Kidney (tissue), 13 donors: ENCODE measurements at regions not wholly inside any gene's neighbourhood (a gene's known extent, or its start where the extent isn't known, plus 50 kb on each side); places are given as distances from the start of the nearest gene placed in this dataset.

ENCODE experiments used
- DNase-seq, 5 donors: peaks; one replicate each; pipeline ENCODE4 v3.0.0-alpha.2; 2013 to 2020
- FAIRE-seq: peaks from 2 replicates; lab custom pipeline; 2012; peaks lifted over from hg19 to GRCh38; lab: Jason Lieb, UNC
- H3K27ac ChIP-seq, 2 donors: one replicate each; pipeline ENCODE4 v1.7.0; 2013; ENCODE audit warnings: low read depth in 2 of 2, low read length in 2 of 2, inconsistent platforms in 1 of 2
- H3K27me3 ChIP-seq: one replicate; pipeline ENCODE4 v1.7.1; 2013; ENCODE audit warnings: low read length, inconsistent platforms; ENCODE audit not compliant: control insufficient read depth, insufficient read depth
- H3K36me3 ChIP-seq, 3 donors: one replicate each; pipeline versions ENCODE4 v1.7.0 to v1.7.1; 2013; ENCODE audit warnings: low read length in 3 of 3, control low read depth in 1 of 3, inconsistent platforms in 1 of 3; ENCODE audit not compliant: insufficient read depth in 3 of 3, control insufficient read depth in 2 of 3
- H3K4me1 ChIP-seq, 3 donors: one replicate each; pipeline versions ENCODE4 v1.7.0 to v1.7.1; 2013; ENCODE audit warnings: low read length in 3 of 3, inconsistent platforms in 1 of 3, low read depth in 1 of 3; ENCODE audit not compliant: control insufficient read depth in 2 of 3, insufficient read depth in 2 of 3
- H3K4me3 ChIP-seq, 3 donors: one replicate each; pipeline versions ENCODE4 v1.7.0 to v1.8.1; 2013; ENCODE audit warnings: low read length in 3 of 3, control low read depth in 1 of 3, inconsistent platforms in 1 of 3
- H3K9ac ChIP-seq, 3 donors: one replicate each; pipeline versions ENCODE4 v1.7.0 to v1.7.1; 2013; ENCODE audit warnings: low read length in 3 of 3, control low read depth in 1 of 3, inconsistent platforms in 1 of 3
- H3K9me3 ChIP-seq, 3 donors: one replicate each; pipeline versions ENCODE4 v1.7.0 to v1.7.1; 2013; ENCODE audit warnings: low read length in 3 of 3, control low read depth in 1 of 3, inconsistent platforms in 1 of 3; ENCODE audit not compliant: control insufficient read depth in 2 of 3, insufficient read depth in 1 of 3
- intact Hi-C: fragments of 100-400 bp; cut with DNase I; formaldehyde crosslinking; loops from one replicate; pipeline ENCODE4 v1.11.1; 2022
- TF ChIP-seq, protein P1 (sequence below): IDR thresholded peaks from 3 replicates; pipeline ENCODE4 v1.5.1; 2012; ENCODE audit warnings: mild to moderate bottlenecking, moderate library complexity, borderline replicate concordance; ENCODE audit not compliant: insufficient read depth; ENCODE audit errors: extremely low read depth
- donor health status: control.
- donor health status: control.
- donor health status: control.
- donor health status: control.
- donor health status: control.
- donor health status: DM: yes; HTN: yes; CAD: no.
- donor health status: Normal renal cell carcinoma (clear cell type).

DNA sequence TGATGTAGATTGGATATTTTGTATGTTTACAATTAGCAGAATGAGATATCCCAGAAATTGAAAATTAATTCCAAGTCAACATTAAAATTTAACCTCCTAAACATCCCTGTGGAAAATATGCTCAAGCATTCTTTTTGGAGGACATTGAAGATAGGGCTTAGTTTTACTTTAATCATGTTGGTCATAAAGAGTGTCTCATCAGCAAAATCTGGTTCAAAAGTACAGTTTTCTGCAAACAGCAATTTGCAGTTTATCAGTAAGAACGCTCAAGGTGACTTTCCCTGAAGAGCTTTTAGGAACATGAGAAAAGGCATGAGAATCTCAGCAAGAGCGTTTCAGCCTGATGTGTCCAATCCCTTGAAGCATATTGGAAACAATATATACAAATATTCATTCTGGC lies 889.8 kb downstream of the CENPC start:
- Histone ChIP-seq H3K4me3 (no peak overlapping the region), H3K4me1 (no peaks in the 10 kb centered on the region), H3K27ac (no peak overlapping the region), H3K36me3 (no peaks in the 10 kb centered on the region), H3K9ac (no peak overlapping the region), H3K9me3 (no peaks in the 10 kb centered on the region), H3K27me3 (no peaks in the 10 kb centered on the region)
- intact Hi-C loops = no loop called here
- DNase-seq (no peak), FAIRE-seq (no peak)
- TF ChIP-seq, protein P1, sequence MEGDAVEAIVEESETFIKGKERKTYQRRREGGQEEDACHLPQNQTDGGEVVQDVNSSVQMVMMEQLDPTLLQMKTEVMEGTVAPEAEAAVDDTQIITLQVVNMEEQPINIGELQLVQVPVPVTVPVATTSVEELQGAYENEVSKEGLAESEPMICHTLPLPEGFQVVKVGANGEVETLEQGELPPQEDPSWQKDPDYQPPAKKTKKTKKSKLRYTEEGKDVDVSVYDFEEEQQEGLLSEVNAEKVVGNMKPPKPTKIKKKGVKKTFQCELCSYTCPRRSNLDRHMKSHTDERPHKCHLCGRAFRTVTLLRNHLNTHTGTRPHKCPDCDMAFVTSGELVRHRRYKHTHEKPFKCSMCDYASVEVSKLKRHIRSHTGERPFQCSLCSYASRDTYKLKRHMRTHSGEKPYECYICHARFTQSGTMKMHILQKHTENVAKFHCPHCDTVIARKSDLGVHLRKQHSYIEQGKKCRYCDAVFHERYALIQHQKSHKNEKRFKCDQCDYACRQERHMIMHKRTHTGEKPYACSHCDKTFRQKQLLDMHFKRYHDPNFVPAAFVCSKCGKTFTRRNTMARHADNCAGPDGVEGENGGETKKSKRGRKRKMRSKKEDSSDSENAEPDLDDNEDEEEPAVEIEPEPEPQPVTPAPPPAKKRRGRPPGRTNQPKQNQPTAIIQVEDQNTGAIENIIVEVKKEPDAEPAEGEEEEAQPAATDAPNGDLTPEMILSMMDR = no peak

DNA sequence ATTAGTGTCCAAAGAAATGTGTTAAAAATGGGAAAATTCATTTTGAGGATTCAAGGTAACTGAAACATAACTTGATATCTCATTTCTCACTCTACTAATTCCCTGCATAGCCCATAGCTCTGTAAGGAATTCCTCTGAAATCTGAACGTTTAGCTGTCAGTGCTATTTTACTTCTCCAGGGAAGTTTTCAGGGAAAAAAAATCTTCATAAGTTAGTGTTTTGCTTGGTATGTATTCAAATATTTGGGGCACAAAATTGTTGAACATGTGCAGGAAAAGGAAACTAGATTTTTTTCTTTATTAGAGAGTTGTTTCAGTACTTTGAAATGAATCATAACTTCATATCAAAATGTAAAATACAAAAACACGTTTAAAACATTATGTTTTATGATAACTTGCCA lies 891.4 kb downstream of the CENPC start:
- H3K27ac ChIP-seq = no peak overlapping the region
- intact Hi-C loops = no loop called here

DNA sequence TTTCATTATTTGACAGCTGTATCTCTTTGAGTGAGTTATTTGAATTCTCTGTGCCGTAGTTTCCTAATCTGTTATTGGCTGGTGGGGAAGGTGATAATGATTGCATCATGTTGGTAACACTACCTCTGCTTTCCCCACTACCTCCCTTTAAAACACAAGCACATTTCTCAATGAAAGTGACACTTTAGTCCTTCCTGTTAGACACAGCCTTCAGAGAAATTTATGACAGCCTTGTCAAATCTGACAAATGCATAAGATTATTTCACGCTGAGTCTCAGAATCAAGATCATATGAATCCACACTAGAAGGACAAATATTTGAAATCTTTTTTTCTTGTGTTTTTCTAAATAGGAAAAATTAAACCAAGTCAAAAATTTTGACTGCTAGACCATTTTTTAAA lies 896.1 kb downstream of the CENPC start:
- Histone ChIP-seq H3K9me3 (no peaks in the 10 kb centered on the region), H3K4me1 (no peaks in the 10 kb centered on the region), H3K27ac (no peak overlapping the region), H3K9ac (no peak overlapping the region), H3K4me3 (no peak overlapping the region), H3K36me3 (no peaks in the 10 kb centered on the region), H3K27me3 (no peaks in the 10 kb centered on the region)
- DNase-seq (no peak), FAIRE-seq (no peak)
- intact Hi-C loops = no loop called here
- TF ChIP-seq, protein P1 = no peak

More for the DNA sequence above, 891.4 kb downstream of the CENPC start:
- H3K4me3 ChIP-seq = no peak overlapping the region
- FAIRE-seq (peak; percentile 30), DNase-seq (no peak)
- H3K27me3 ChIP-seq = no peaks in the 10 kb centered on the region
- TF ChIP-seq, protein P1 = no peak
- no peaks in the 10 kb centered on the region for H3K36me3 ChIP-seq
- no peaks in the 10 kb centered on the region for H3K9me3 ChIP-seq
- H3K9ac ChIP-seq = no peak overlapping the region
- no peaks in the 10 kb centered on the region for H3K4me1 ChIP-seq

DNA sequence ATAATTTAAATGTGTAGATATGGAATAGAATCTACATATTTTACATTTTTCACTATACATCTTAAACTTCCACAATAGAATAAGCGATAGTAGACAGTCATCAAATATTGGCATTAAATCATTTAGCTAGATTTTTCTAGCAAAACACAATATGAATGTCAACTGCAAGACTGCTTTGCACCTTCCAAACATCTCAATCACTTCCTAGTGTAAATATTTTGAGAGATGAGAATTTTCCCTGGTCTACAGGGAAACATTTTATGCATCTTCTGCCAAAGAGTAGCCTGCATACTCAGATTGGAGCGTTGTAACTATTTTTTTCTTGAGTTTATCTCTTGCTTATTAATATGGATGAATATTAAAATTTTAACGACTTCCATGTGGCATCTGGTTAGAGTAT lies 897.4 kb downstream of the CENPC start:
- no peak for DNase-seq

More for the DNA sequence above, 897.4 kb downstream of the CENPC start:
- Histone ChIP-seq H3K27ac (no peak overlapping the region), H3K4me3 (no peak overlapping the region), H3K9me3 (no peaks in the 10 kb centered on the region), H3K9ac (no peak overlapping the region), H3K36me3 (no peaks in the 10 kb centered on the region), H3K27me3 (no peaks in the 10 kb centered on the region), H3K4me1 (no peaks in the 10 kb centered on the region)
- TF ChIP-seq, protein P1 = no peak
- no peak for FAIRE-seq
- intact Hi-C loops = no loop called here
